ENCODE measurements at regions not wholly inside any gene's neighbourhood (a gene's known extent, or its start where the extent isn't known, plus 50 kb on each side); places are given as distances from the start of the nearest gene placed in this dataset.

DNA sequence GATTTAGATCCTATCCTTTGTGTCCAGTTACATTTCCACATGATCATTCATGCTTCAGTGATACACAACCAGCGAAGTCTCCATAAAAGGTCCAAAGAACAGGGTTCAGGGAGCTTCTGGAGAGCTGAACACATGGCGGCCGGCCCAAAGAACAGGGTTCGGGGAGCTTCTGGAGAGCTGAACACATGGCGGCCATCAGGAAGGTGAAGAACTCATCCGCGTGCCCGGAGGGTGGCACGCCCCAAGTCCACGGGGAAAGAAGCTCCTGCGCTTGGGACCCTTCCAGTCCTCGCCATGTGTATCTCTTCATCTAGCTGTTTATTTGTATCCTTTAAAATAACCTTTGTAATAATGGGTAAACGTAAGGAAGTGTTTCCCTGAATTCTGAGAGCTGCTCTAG, 91.9 kb upstream of the FLRT2 start:
- DNase-seq = no peak
- Mint-ChIP-seq H3K9me3 (ENCODE audit: unreplicated experiment) (no peaks in the 10 kb centered on the region), H3K27ac (ENCODE audit: unreplicated experiment) (no peak overlapping the region), H3K27me3 (ENCODE audit: insufficient read depth, unreplicated experiment) (no peaks in the 10 kb centered on the region), H3K4me1 (ENCODE audit: low read depth, unreplicated experiment) (no peaks in the 10 kb centered on the region), H3K36me3 (ENCODE audit: insufficient read depth, unreplicated experiment) (no peaks in the 10 kb centered on the region), H3K4me3 (ENCODE audit: unreplicated experiment) (no peak overlapping the region)
- ChIA-PET POLR2A (no interaction called here), CTCF (no interaction called here)
- no peak overlapping the region for H3K4me3 ChIP-seq (ENCODE audit: low read depth, low read length)
- H3K4me1 ChIP-seq = peaks cover 23% of the 10 kb centered on the region
- H3K27me3 ChIP-seq (replicated peaks; ENCODE audit: control insufficient read depth, insufficient read depth, low read length) = no peaks in the 10 kb centered on the region
- intact Hi-C loops (cut with micrococcal nuclease; ENCODE audit: unreplicated experiment) = no loop called here
- TF ChIP-seq CTCF (IDR thresholded peaks at IDR 0.05; ENCODE audit: insufficient read depth in 1 of 2, low read depth in 1 of 2, low read length in 1 of 2, severe bottlenecking in 1 of 2, unreplicated experiment in 1 of 2) = no peak
- no TSS peak for BruUV-seq (replicated peaks)
- H3K9me3 ChIP-seq = 0 out of 2 replicates have a peak, but pooled peaks cover 4% of the 10 kb centered on the region
- no peaks in the 10 kb centered on the region for H3K36me3 ChIP-seq (ENCODE audit: control insufficient read depth, insufficient read depth, low read length)

- Histone ChIP-seq H3K4me1 (peaks cover 23% of the 10 kb centered on the region), H3K9me3 (0 out of 2 replicates have a peak, but pooled peaks cover 4% of the 10 kb centered on the region), H3K27me3 (replicated peaks; ENCODE audit: control insufficient read depth, insufficient read depth, low read length) (no peaks in the 10 kb centered on the region), H3K36me3 (ENCODE audit: control insufficient read depth, insufficient read depth, low read length) (no peaks in the 10 kb centered on the region), H3K4me3 (ENCODE audit: low read depth, low read length) (no peak overlapping the region)
- no peak for TF ChIP-seq CTCF (IDR thresholded peaks at IDR 0.05; ENCODE audit: insufficient read depth in 1 of 2, low read depth in 1 of 2, low read length in 1 of 2, severe bottlenecking in 1 of 2, unreplicated experiment in 1 of 2)
- H3K9me3 Mint-ChIP-seq (ENCODE audit: unreplicated experiment) = no peaks in the 10 kb centered on the region
- no peaks in the 10 kb centered on the region for H3K36me3 Mint-ChIP-seq (ENCODE audit: insufficient read depth, unreplicated experiment)
- H3K4me3 Mint-ChIP-seq (ENCODE audit: unreplicated experiment) = no peak overlapping the region
- H3K27ac Mint-ChIP-seq (ENCODE audit: unreplicated experiment) = no peak overlapping the region
- no peaks in the 10 kb centered on the region for H3K4me1 Mint-ChIP-seq (ENCODE audit: low read depth, unreplicated experiment)
- no peaks in the 10 kb centered on the region for H3K27me3 Mint-ChIP-seq (ENCODE audit: insufficient read depth, unreplicated experiment)
- ChIA-PET POLR2A (no interaction called here), CTCF (no interaction called here)
- BruUV-seq (replicated peaks) = no TSS peak
- intact Hi-C loops (cut with micrococcal nuclease; ENCODE audit: unreplicated experiment) = no loop called here
- no peak for DNase-seq
These were observed 91.4 kb upstream of the FLRT2 start for GRCh38 chr14:85438481-85438942.

DNA sequence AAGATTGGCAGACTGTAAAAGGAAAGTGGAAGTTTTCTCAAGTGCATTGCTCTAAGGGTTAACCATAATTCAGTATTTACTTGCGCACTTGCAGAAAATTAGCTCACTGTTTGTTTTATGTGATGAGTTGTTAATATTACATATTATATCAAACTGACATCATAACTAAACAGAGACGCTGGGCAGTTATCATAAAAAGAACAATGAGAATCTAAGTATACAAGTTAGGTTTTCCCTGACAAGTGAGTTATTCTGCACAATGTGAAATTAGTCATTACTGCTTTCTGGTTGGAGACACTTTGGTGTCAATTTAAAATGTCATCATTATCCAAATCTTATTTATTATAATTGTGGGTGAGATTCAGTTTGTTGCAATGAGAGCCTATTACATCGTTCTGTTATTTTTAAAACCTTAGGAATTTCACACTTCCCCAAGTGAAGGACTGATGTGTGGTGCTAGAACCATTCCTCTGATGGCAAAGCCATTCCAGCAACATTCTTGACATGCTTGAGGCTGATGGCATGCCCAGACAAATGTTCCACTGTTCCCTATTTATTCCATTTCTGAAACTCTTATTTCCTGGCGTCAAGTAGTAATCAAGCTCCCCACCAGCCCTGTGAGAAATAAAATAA, 90.1 kb upstream of the FLRT2 start:
- H3K27ac Mint-ChIP-seq (ENCODE audit: unreplicated experiment) = no peak overlapping the region
- Histone ChIP-seq H3K27me3 (replicated peaks; ENCODE audit: control insufficient read depth, insufficient read depth, low read length) (no peaks in the 10 kb centered on the region), H3K4me3 (ENCODE audit: low read depth, low read length) (no peak overlapping the region), H3K36me3 (ENCODE audit: control insufficient read depth, insufficient read depth, low read length) (no peaks in the 10 kb centered on the region), H3K4me1 (peaks cover 23% of the 10 kb centered on the region), H3K9me3 (0 out of 2 replicates have a peak, but pooled peaks cover 4% of the 10 kb centered on the region)
- ChIA-PET CTCF (no interaction called here), POLR2A (no interaction called here)
- no peaks in the 10 kb centered on the region for H3K9me3 Mint-ChIP-seq (ENCODE audit: unreplicated experiment)
- no peaks in the 10 kb centered on the region for H3K4me1 Mint-ChIP-seq (ENCODE audit: low read depth, unreplicated experiment)
- intact Hi-C loops (cut with micrococcal nuclease; ENCODE audit: unreplicated experiment) = no loop called here
- no TSS peak for BruUV-seq (replicated peaks)
- H3K4me3 Mint-ChIP-seq (ENCODE audit: unreplicated experiment) = no peak overlapping the region
- no peaks in the 10 kb centered on the region for H3K27me3 Mint-ChIP-seq (ENCODE audit: insufficient read depth, unreplicated experiment)
- H3K36me3 Mint-ChIP-seq (ENCODE audit: insufficient read depth, unreplicated experiment) = no peaks in the 10 kb centered on the region
- no peak for DNase-seq
- TF ChIP-seq CTCF (IDR thresholded peaks at IDR 0.05; ENCODE audit: insufficient read depth in 1 of 2, low read depth in 1 of 2, low read length in 1 of 2, severe bottlenecking in 1 of 2, unreplicated experiment in 1 of 2) = no peak

All from Caco-2 (cell line).